Central memory CD4-positive, alpha-beta T cell (primary cell): ENCODE measurements at regions not wholly inside any gene's neighbourhood (a gene's known extent, or its start where the extent isn't known, plus 50 kb on each side); places are given as distances from the start of the nearest gene placed in this dataset.

Experiments used
- DNase-seq: peaks from one replicate; pipeline ENCODE4 v3.0.0; 2022

GRCh38 chr15:66906668-66907614, 158.5 kb upstream of the SMAD3 start:
- DNase-seq = no peak

GRCh38 chr15:66907826-66908743, 157.3 kb upstream of the SMAD3 start:
- DNase-seq = no peak

DNA sequence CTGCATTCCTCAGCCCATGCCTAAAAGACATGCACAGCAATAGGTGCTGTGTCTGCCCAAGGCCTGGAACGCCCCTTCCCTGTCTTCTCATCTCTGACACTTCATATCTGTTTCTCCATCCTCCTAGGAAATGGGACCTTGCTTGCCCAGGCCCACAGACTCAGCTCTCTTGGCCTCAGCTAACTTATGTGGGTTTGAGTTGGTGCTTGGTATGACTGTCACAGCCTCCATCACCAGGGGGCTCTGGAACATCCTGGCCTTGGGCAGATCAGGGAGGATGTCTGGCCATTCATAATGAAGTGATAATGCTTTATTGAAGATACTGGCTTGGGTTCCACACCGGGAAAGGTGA, 156.7 kb upstream of the SMAD3 start:
- no peak for DNase-seq

- no peak for DNase-seq
Measured at GRCh38 chr15:66909381-66909890, 156.0 kb upstream of the SMAD3 start.

DNA sequence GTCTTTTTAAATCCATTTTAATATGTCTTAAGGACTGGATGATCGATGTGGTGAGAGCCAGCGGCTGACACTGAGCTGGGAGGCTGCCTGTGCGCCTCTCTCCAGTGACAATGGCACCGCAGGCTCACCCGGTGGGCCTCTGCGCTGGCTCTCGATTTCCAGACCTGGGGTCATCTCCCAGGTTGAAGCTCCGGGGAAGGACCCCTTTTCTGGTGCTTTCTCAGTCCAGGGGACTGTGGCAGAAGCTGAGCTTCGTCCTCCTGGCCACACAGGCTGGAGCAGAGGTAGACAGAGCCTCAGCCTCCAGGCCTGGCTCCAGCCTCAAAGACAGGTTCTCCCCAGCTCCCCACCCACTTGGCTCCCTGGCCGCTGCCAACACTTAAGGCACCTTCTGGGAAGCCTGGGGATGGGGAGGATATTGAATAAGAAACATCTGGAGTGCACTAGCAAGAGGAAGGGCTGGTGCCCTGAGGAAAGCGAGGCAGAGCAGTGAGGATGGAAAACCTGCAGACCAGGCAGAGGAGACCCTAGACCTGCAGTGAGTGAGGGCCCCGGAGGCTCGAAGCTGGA, 154.2 kb upstream of the SMAD3 start:
- DNase-seq = no peak

DNA sequence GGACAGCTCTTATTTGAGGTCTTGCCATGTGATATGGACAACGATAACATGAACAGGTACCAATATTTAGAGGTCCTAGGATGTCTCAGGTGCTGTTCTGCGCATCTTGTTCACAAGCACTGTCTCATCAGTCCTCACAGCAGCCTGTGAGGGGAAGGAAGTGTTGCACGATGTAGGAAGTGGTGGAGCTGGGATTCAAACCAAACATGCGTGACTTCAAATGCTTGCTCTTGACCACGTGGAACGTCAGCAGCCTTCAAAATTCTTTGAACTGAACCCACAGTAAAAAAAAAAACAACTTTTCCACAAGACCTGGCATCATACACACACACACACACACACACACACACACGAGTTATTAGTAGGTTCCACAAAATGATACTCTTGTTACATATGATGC, 153.4 kb upstream of the SMAD3 start:
- DNase-seq = peak; percentile 73

DNA sequence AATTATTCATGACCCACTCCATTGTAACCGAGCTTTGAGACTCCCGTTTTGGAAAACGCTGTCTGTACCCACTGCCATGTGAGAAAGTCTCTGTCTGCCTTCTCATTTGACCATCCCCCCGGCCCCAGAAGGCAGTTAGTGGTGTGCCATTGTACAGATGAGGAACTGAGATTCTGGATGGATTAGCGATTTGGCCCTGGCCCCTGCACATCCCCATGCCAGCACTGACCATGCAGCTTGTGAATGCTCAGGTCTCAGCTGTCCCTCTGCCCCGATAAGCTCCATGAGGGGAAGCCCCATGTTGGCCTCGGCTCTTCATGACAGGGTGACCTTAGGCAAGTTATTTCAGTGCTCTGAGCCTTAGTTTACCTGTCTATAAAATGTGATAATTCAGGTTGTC, 153.0 kb upstream of the SMAD3 start:
- DNase-seq = no peak

DNA sequence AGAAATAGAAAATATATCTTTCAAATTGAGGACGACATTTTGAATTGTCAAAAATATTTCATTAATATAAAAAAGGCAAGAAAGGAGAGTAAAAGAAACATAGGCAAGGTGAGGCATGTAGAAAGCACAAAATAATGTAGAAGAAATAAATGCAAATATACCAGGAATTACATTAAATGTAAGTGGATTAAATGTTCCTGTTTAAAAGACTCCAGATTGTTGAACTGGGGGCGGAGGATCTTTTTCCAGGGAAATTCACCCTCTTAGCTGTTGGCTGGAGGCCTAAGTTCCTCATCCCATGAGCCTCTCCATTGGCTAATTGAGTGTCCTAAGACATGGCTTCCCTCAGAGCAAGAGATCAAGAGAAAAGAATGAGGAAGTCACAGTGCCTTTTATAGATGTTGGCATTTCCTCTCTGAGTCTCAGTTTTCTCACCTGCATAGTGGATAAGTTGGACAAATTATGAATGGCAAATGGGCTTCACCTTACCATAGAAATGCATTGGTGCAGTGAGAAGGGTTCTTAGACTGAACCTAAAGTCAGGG, 147.4 kb upstream of the SMAD3 start:
- no peak for DNase-seq

- no peak for DNase-seq
Measured at GRCh38 chr15:66919421-66919820, 146.0 kb upstream of the SMAD3 start.

DNA sequence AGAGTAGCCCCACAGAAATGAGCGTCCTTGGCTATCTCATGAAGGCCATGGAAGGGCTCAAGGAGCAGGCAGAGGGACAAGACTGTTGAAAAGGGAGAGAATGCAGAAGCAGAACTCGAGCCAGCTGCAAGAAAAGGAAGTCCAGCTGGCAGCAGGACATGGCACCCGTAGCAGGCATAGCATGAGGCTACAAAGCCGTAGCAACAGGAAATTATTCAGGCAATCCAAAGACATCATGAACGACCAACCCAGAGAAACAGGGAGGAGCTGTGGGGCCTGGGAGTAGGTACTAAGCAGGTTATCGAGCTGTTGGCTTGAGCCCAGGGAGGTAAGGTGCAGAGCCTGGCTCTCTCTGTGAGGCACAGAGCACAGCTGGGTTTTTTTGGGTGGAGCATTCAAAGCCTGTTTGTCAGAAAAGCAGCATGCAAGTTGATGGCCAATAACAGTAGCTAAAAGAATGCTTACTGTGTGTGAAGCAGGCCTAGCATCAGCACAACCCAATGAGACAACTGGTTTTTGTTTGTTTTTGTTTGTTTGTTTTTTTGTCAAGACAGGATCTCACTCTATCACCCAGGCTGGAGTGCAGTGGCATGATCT, 144.0 kb upstream of the SMAD3 start:
- no peak for DNase-seq

DNA sequence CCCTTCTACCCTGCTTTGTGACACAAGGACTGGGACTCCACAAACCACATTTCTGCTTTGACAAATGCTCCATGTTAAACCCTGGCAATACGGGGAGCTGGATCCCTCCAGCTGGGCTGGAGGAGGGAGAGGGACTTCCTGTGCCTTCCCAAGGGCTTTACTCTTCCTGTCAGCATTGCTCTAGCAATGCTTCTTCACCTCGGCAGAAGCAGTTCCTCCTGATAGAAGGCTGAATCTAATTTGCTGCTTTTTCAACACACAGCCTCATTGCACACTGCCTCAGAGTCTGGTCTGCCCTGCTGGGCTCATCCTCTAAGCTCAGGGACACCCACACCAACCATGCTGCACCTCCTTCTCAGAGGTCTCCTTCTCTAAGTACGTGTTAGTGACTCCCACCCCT, 142.8 kb upstream of the SMAD3 start:
- DNase-seq = no peak

DNA sequence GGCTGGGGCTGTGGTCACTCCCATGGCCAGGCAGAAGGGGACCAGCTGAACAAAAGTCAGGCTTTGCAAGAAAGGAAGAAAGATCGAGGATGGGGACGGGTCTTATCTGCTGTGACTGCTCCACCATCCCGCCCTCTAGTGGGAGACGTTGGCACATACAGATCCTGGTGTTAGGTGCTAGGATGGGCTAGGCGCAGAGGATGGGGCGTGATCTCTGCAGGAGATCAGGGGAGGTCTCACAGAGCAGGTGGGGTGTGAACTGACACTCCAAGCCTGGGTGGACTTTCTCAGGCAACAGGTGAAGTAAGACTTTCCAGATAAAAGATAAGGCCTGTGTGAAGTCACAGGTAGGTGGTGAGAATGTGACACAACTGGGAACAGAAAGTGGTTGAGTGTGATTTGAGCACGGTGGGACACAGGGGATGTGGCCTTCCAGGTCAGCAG, 141.9 kb upstream of the SMAD3 start:
- DNase-seq = no peak

DNA sequence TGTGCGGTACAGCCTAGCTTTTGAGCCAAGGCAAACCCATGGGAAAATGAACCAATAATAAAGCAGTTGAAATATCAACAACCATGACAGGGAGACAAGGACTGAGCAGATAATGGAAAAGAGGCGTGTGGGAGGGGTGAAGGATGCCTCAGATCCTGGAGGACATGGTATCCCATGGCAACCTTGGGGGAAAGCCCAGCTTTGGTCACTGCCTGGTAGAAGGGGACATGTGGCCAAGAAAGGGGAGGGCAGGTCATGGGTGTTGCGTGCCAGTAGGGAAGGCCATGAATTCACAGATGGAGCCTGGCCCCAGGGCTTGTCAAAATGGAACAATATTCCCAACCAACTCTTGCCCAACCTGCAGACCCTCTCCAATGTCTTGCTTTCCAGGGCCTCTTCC, 140.5 kb upstream of the SMAD3 start:
- no peak for DNase-seq

DNA sequence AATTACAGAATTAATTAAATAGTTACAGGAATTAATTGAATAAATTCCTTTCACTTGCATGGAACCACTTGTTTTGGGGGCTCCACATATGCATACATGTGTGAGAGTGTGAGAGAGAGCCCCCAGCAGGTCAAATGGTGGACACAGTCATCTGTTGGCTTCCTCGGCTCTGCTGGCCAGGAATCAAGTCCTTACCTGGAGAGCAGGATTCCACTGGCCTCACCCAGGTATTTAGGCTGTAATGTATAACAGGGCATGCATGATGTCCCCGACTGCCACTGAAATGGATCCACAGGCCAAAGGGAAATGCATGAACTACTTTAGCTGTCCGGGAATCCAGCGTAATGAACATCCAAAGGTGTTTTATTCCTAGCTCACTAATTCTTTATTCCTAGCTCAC, 139.7 kb upstream of the SMAD3 start:
- no peak for DNase-seq

- DNase-seq = no peak
Measured at GRCh38 chr15:66927201-66928077, 138.0 kb upstream of the SMAD3 start.

GRCh38 chr15:66928101-66928500, 137.3 kb upstream of the SMAD3 start:
- DNase-seq = no peak

DNA sequence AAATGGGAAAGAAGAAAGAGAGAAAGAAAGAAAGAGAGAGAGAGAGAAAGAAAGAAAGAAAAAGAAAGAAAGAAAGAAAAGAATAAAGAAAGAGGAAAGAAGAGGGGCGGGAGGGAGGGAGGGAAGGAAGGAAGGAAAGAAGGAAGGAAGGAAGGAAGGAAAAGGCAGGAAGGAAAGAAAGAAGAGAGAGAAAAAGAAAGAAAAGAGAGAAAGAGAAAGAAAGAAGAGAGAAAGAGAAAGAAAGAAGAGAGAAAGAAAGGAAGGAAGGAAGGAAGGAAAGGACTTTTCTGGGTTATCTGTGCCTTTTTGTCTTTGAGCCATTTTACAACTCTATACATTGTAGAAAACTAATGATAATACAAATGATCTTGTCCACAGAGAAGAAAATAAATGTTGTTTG, 136.6 kb upstream of the SMAD3 start:
- no peak for DNase-seq

- no peak for DNase-seq
Measured at GRCh38 chr15:66929843-66930402, 135.5 kb upstream of the SMAD3 start.

DNA sequence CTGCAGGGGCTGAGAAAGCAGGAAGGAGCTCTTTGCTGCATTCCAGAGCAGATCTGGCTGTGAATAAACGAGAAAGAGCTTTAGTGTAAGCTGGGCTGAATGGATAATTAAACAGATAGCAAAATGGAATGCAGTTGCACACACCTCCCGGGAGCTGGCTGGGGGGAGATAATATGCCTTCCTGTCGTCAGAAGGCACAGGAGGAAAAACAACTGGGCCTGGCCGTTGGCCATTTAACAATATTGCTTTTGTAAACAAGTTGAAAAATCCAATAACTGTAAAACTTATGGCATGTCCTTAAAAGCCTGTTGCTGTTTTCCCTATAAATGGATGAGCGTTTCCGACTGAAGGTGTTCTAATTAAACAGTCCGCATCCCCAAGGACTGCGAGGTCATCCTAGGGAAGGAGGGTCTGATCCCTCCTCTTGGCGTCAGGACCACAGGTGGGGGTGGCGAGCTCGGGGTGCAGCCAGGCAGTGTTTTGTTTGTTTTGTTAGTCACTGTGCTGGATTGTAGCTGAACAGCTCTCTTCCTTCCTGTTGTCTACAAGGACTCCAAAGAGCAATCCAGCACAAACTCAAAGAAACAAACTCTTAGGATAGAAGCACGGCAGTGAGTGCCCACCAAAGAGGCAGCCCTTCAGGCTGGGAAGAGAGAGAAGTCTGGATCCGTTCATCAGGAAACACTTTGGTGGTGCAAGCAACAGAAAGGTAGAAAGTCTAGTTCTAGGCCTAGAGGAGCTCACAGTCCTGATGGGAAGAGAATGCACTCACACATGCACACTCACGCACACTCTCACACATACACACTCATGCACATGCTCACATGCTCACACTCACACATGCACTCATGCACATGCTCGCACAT, 133.4 kb upstream of the SMAD3 start:
- DNase-seq = no peak

- no peak for DNase-seq
Measured at GRCh38 chr15:66932634-66933024, 132.8 kb upstream of the SMAD3 start.
